HG02852 (cell line): ENCODE measurements at regions not wholly inside any gene's neighbourhood (a gene's known extent, or its start where the extent isn't known, plus 50 kb on each side); places are given as distances from the start of the nearest gene placed in this dataset.

Experiments
- ATAC-seq: cut with Tn5 transposase; IDR thresholded peaks from one replicate; pipeline ENCODE4 v1.9.1; 2021; ENCODE audit warnings: mild to moderate bottlenecking, moderate library complexity; ENCODE audit not compliant: unreplicated experiment

- ATAC-seq: no peak
These were observed 58.9 kb downstream of the IRX1 start for GRCh38 chr5:3654515-3654914.

GRCh38 chr5:3656803-3657202 is 61.2 kb downstream of the IRX1 start:
- ATAC-seq: no peak

GRCh38 chr5:3657364-3658022 is 61.9 kb downstream of the IRX1 start:
- ATAC-seq: no peak

- ATAC-seq: no peak
These were observed 63.3 kb downstream of the IRX1 start for GRCh38 chr5:3658929-3659328.

- ATAC-seq: no peak
These were observed 64.3 kb downstream of the IRX1 start for GRCh38 chr5:3659907-3660306.

GRCh38 chr5:3660630-3661029 is 65.0 kb downstream of the IRX1 start:
- ATAC-seq: no peak

GRCh38 chr5:3661755-3662296 is 66.2 kb downstream of the IRX1 start:
- ATAC-seq: no peak

GRCh38 chr5:3662344-3662743 is 66.7 kb downstream of the IRX1 start:
- ATAC-seq: no peak

- no peak for ATAC-seq
These were observed 75.7 kb downstream of the IRX1 start for GRCh38 chr5:3671337-3671736.

GRCh38 chr5:3678801-3679200 is 83.2 kb downstream of the IRX1 start:
- no peak for ATAC-seq

- ATAC-seq: no peak
These were observed 85.2 kb downstream of the IRX1 start for GRCh38 chr5:3680821-3681220.

- no peak for ATAC-seq
These were observed 88.5 kb downstream of the IRX1 start for GRCh38 chr5:3684118-3684517.

GRCh38 chr5:3684771-3685354 is 89.2 kb downstream of the IRX1 start:
- no peak for ATAC-seq

- no peak for ATAC-seq
These were observed 99.2 kb downstream of the IRX1 start for GRCh38 chr5:3694819-3695218.

GRCh38 chr5:3695818-3696217 is 100.2 kb downstream of the IRX1 start:
- ATAC-seq: no peak

GRCh38 chr5:3698412-3698811 is 102.8 kb downstream of the IRX1 start:
- ATAC-seq: no peak

GRCh38 chr5:3701694-3702093 is 106.1 kb downstream of the IRX1 start:
- no peak for ATAC-seq

GRCh38 chr5:3704661-3705060 is 109.0 kb downstream of the IRX1 start:
- ATAC-seq: no peak

- no peak for ATAC-seq
These were observed 113.6 kb downstream of the IRX1 start for GRCh38 chr5:3709068-3709716.

- ATAC-seq: no peak
These were observed 114.2 kb downstream of the IRX1 start for GRCh38 chr5:3709717-3710348.

- no peak for ATAC-seq
These were observed 119.4 kb downstream of the IRX1 start for GRCh38 chr5:3715062-3715461.

- ATAC-seq: no peak
These were observed 134.0 kb downstream of the IRX1 start for GRCh38 chr5:3729631-3730030.
